A549 (cell line): ENCODE measurements at regions not wholly inside any gene's neighbourhood (a gene's known extent, or its start where the extent isn't known, plus 50 kb on each side); places are given as distances from the start of the nearest gene placed in this dataset.

Experiments
- CEBPB ChIP-seq, 2 experiments: fragments of >200 bp in 1 of 2; sonication (Bioruptor Twin) in 1 of 2; formaldehyde crosslinking in 1 of 2; IDR thresholded peaks; 2 replicates each; pipeline ENCODE4 v1.6.1; 2012 to 2016
- CTCF ChIP-seq: fragments of >200 bp; sonication (Bioruptor Twin); formaldehyde crosslinking; IDR thresholded peaks from 3 replicates; pipeline ENCODE4 v1.5.1; 2016
- KDM1A ChIP-seq: fragments of 200-600 bp; sonication (generic); IDR thresholded peaks from 2 replicates; pipeline ENCODE4 v1.6.1; 2016; ENCODE audit warnings: low read depth, mild to moderate bottlenecking
- MAFK ChIP-seq: fragments of 450-650 bp; IDR thresholded peaks from 2 replicates; pipeline ENCODE4 v1.6.1; 2014; ENCODE audit not compliant: partially characterized antibody
- RAD21 ChIP-seq, 2 experiments: fragments of >200 bp in 1 of 2; sonication (Bioruptor Twin) in 1 of 2; formaldehyde crosslinking in 1 of 2; IDR thresholded peaks in 1 of 2; conservative IDR thresholded peaks in 1 of 2; 2 replicates in 1 of 2; 3 replicates in 1 of 2; pipeline ENCODE4 v1.6.1; 2012 to 2018; ENCODE audit warnings: inconsistent platforms in 1 of 2
- TF ChIP-seq, protein P1 (sequence below): fragments of 450-650 bp; IDR thresholded peaks from 2 replicates; pipeline ENCODE4 v1.6.1; 2014; ENCODE audit warnings: antibody characterized with exemption

- no peak for TF ChIP-seq MAFK
- TF ChIP-seq CTCF = no peak
- no peak for TF ChIP-seq CEBPB (IDR thresholded peaks at IDR 0.05)
- TF ChIP-seq, protein P1, sequence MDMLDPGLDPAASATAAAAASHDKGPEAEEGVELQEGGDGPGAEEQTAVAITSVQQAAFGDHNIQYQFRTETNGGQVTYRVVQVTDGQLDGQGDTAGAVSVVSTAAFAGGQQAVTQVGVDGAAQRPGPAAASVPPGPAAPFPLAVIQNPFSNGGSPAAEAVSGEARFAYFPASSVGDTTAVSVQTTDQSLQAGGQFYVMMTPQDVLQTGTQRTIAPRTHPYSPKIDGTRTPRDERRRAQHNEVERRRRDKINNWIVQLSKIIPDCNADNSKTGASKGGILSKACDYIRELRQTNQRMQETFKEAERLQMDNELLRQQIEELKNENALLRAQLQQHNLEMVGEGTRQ = no peak
- TF ChIP-seq KDM1A = no peak
- TF ChIP-seq RAD21 (conservative IDR thresholded peaks at IDR 0.05 in 1 of 2, IDR thresholded peaks at IDR 0.05 in 1 of 2) = no peak
These were observed 81.3 kb upstream of the C21orf91 start for GRCh38 chr21:17900281-17900989.
